IMR-90 (cell line): ENCODE measurements at regions not wholly inside any gene's neighbourhood (a gene's known extent, or its start where the extent isn't known, plus 50 kb on each side); places are given as distances from the start of the nearest gene placed in this dataset.

Experiments used
- ATAC-seq: fragments of 200-7000 bp; cut with Tn5 transposase; 2 replicates; pipeline ENCODE4 v1.9.1; 2020; ENCODE audit warnings: low read depth, mild to moderate bottlenecking, moderate library complexity
- BruUV-seq: library from RNA; stranded (reverse); fragments of 400-500 nt; replicated peaks from 2 replicates; lab custom pipeline; 2021; lab: Mats Ljungman, UMichigan
- CTCF ChIA-PET: fragments of 300-600 bp; formaldehyde crosslinking; extraction: SDS; loops from one replicate; lab custom pipeline; 2021; ENCODE audit warnings: antibody characterized with exemption; lab: Yijun Ruan, JAX
- POLR2A ChIA-PET: fragments of 300-600 bp; sonication (Branson Sonifier 250); formaldehyde crosslinking; loops from one replicate; lab custom pipeline; 2022; ENCODE audit warnings: antibody characterized with exemption; ENCODE audit not compliant: unreplicated experiment; lab: Charles Lee
- DNase-seq: peaks from one replicate; pipeline ENCODE4 v3.0.0; 2013
- H2AFZ ChIP-seq: replicated peaks from 2 replicates; pipeline ENCODE3; 2013; ENCODE audit warnings: low read length, mild to moderate bottlenecking; ENCODE audit not compliant: poor library complexity
- H2AK5ac ChIP-seq: 2 replicates; pipeline ENCODE4 v1.6.1; 2013; ENCODE audit warnings: low read depth, low read length, inconsistent platforms
- H2AK9ac ChIP-seq: replicated peaks from 2 replicates; pipeline ENCODE3; 2013; ENCODE audit warnings: mild to moderate bottlenecking, low read depth, low read length, moderate library complexity; ENCODE audit not compliant: poor library complexity
- H2BK120ac ChIP-seq: 2 replicates; pipeline ENCODE4 v1.6.1; 2013; ENCODE audit warnings: low read depth, low read length, inconsistent platforms
- H2BK15ac ChIP-seq: 3 replicates; pipeline ENCODE4 v1.6.1; 2013; ENCODE audit warnings: low read depth, low read length, inconsistent platforms
- H2BK20ac ChIP-seq: 2 replicates; pipeline ENCODE4 v1.6.1; 2013; ENCODE audit warnings: low read depth, mild to moderate bottlenecking, inconsistent platforms, low read length, moderate library complexity
- H2BK5ac ChIP-seq: 2 replicates; pipeline ENCODE4 v1.6.1; 2013; ENCODE audit warnings: mild to moderate bottlenecking, low read depth, low read length, inconsistent platforms; ENCODE audit not compliant: poor library complexity, severe bottlenecking
- H3K14ac ChIP-seq: replicated peaks from 2 replicates; pipeline ENCODE4 v1.6.1; 2013; ENCODE audit warnings: low read depth, low read length, inconsistent platforms
- H3K18ac ChIP-seq: 2 replicates; pipeline ENCODE4 v1.6.1; 2013; ENCODE audit warnings: low read depth, low read length, control low read depth
- H3K23ac ChIP-seq: 2 replicates; pipeline ENCODE4 v1.6.1; 2013; ENCODE audit warnings: low read depth, low read length, inconsistent platforms
- H3K27ac ChIP-seq: 2 replicates; pipeline ENCODE4 v1.5.1; 2013; ENCODE audit warnings: mild to moderate bottlenecking, control low read depth, low read length; ENCODE audit not compliant: insufficient read depth
- H3K27me3 ChIP-seq: 2 replicates; pipeline ENCODE4 v1.6.1; 2013; ENCODE audit warnings: low read length; ENCODE audit not compliant: control insufficient read depth, insufficient read depth
- H3K36me3 ChIP-seq: 2 replicates; pipeline ENCODE4 v1.6.1; 2013; ENCODE audit warnings: low read length, mixed read lengths; ENCODE audit not compliant: control insufficient read depth, insufficient read depth
- H3K4ac ChIP-seq: 2 replicates; pipeline ENCODE4 v1.6.1; 2013; ENCODE audit warnings: low read depth, low read length, inconsistent platforms
- H3K4me1 ChIP-seq: 2 replicates; pipeline ENCODE4 v1.6.1; 2013; ENCODE audit warnings: low read length, mixed read lengths; ENCODE audit not compliant: control insufficient read depth, insufficient read depth
- H3K4me2 ChIP-seq: 2 replicates; pipeline ENCODE4 v1.6.1; 2013; ENCODE audit warnings: low read depth, mild to moderate bottlenecking, control low read depth, low read length, moderate library complexity
- H3K4me3 ChIP-seq: 2 replicates; pipeline ENCODE4 v1.5.1; 2013; ENCODE audit warnings: low read depth, mild to moderate bottlenecking, control low read depth, low read length, moderate library complexity; ENCODE audit not compliant: insufficient read depth
- H3K56ac ChIP-seq: 2 replicates; pipeline ENCODE4 v1.6.1; 2013; ENCODE audit warnings: low read length, inconsistent platforms; ENCODE audit not compliant: insufficient read depth; ENCODE audit errors: extremely low read depth
- H3K79me1 ChIP-seq, 2 experiments: 2 replicates each; pipeline ENCODE4 v1.6.1; 2013; ENCODE audit warnings: low read length in 2 of 2, inconsistent platforms in 1 of 2, low read depth in 1 of 2
- H3K9ac ChIP-seq: 2 replicates; pipeline ENCODE4 v1.6.1; 2013; ENCODE audit warnings: low read depth, low read length, control low read depth
- H3K9me1 ChIP-seq: 2 replicates; pipeline ENCODE4 v1.6.1; 2013; ENCODE audit warnings: low read length, inconsistent platforms; ENCODE audit not compliant: insufficient read depth
- H3K9me3 ChIP-seq: 2 replicates; pipeline ENCODE4 v1.6.1; 2013; ENCODE audit warnings: low read length; ENCODE audit not compliant: control insufficient read depth, insufficient read depth
- H4K20me1 ChIP-seq: 2 replicates; pipeline ENCODE4 v1.6.1; 2013; ENCODE audit warnings: low read length, inconsistent platforms; ENCODE audit not compliant: insufficient read depth
- H4K5ac ChIP-seq: 2 replicates; pipeline ENCODE4 v1.6.1; 2013; ENCODE audit warnings: mild to moderate bottlenecking, low read depth, low read length, control low read depth
- H4K8ac ChIP-seq, 2 experiments: 2 replicates each; pipeline ENCODE4 v1.6.1; 2013; ENCODE audit warnings: low read depth in 2 of 2, low read length in 2 of 2, control low read depth in 1 of 2, inconsistent platforms in 1 of 2
- H4K91ac ChIP-seq: 2 replicates; pipeline ENCODE4 v1.6.1; 2013; ENCODE audit warnings: low read depth, low read length, inconsistent platforms; ENCODE audit not compliant: insufficient read depth
- BHLHE40 ChIP-seq: fragments of 150-350 bp; IDR thresholded peaks from 2 replicates; pipeline ENCODE4 v1.6.1; 2016; ENCODE audit warnings: mild to moderate bottlenecking, low read depth, low read length
- CEBPB ChIP-seq: IDR thresholded peaks from 2 replicates; pipeline ENCODE4 v1.6.1; 2012; ENCODE audit warnings: low read depth, low read length, improper control_type of control experiment
- CHD1 ChIP-seq: IDR thresholded peaks from 2 replicates; pipeline ENCODE4 v1.6.1; 2012; ENCODE audit warnings: low read depth, low read length, improper control_type of control experiment
- FOS ChIP-seq: fragments of 150-350 bp; IDR thresholded peaks from 2 replicates; pipeline ENCODE4 v1.6.1; 2016; ENCODE audit warnings: low read depth, low read length
- MAFK ChIP-seq: IDR thresholded peaks from 2 replicates; pipeline ENCODE4 v1.6.1; 2012; ENCODE audit warnings: low read depth, low read length, improper control_type of control experiment
- MAZ ChIP-seq: IDR thresholded peaks from 2 replicates; pipeline ENCODE4 v1.6.1; 2012; ENCODE audit warnings: low read depth, mild to moderate bottlenecking, low read length, improper control_type of control experiment, moderate library complexity, borderline replicate concordance
- MXI1 ChIP-seq: IDR thresholded peaks from 2 replicates; pipeline ENCODE4 v1.6.1; 2012; ENCODE audit warnings: low read depth, mild to moderate bottlenecking, low read length, moderate library complexity, borderline replicate concordance
- NFE2L2 ChIP-seq: fragments of 150-350 bp; IDR thresholded peaks from 2 replicates; pipeline ENCODE4 v1.6.1; 2016; ENCODE audit warnings: low read depth, mild to moderate bottlenecking, low read length
- POLR2A ChIP-seq: IDR thresholded peaks from 2 replicates; pipeline ENCODE4 v1.6.1; 2012; ENCODE audit warnings: mild to moderate bottlenecking, low read depth, low read length
- RAD21 ChIP-seq: IDR thresholded peaks from 2 replicates; pipeline ENCODE4 v1.6.1; 2012; ENCODE audit warnings: low read length, improper control_type of control experiment
- RCOR1 ChIP-seq: IDR thresholded peaks from 2 replicates; pipeline ENCODE4 v1.6.1; 2012; ENCODE audit warnings: mild to moderate bottlenecking, low read length, improper control_type of control experiment; ENCODE audit not compliant: insufficient replicate concordance
- RFX5 ChIP-seq: IDR thresholded peaks from 2 replicates; pipeline ENCODE4 v1.8.0; 2012; ENCODE audit warnings: low read depth, mild to moderate bottlenecking, low read length, moderate library complexity
- SMC3 ChIP-seq: fragments of 150-350 bp; IDR thresholded peaks from 2 replicates; pipeline ENCODE4 v1.6.1; 2016; ENCODE audit warnings: low read depth, mild to moderate bottlenecking, antibody characterized with exemption, low read length, moderate library complexity
- WGBS, 2 experiments: methylation state at CpG; one replicate each; pipeline versions ENCODE4 v1.1.5 to v1.1.7; 2013; ENCODE audit warnings: missing lambda C conversion rate in 2 of 2; ENCODE audit not compliant: insufficient read length in 1 of 2; ENCODE audit errors: extremely low coverage in 2 of 2; 5-methylcytosine and 5-hydroxymethylcytosine counted together
- dilution Hi-C: fragments of 300-500 bp; cut with HindIII; formaldehyde crosslinking; loops from one replicate; pipeline ENCODE4 v1.14.3; 2018; ENCODE audit warnings: low sequenced_read_pairs; ENCODE audit not compliant: unreplicated experiment
- in situ Hi-C: fragments of 300-500 bp; cut with MboI; formaldehyde crosslinking; loops from 3 replicates; pipeline ENCODE4 v1.14.3; 2019; ENCODE audit warnings: low sequenced_read_pairs, inconsistent platforms, mixed read lengths
- intact Hi-C: fragments of 100-400 bp; cut with micrococcal nuclease; formaldehyde crosslinking; loops from 2 replicates; pipeline ENCODE4 v1.10.0; 2022
- TF ChIP-seq, protein P1 (sequence below): fragments of 150-350 bp; IDR thresholded peaks from 2 replicates; pipeline ENCODE4 v1.6.1; 2017; ENCODE audit warnings: mild to moderate bottlenecking, antibody characterized with exemption, low read length, low read depth
- TF ChIP-seq, protein P2 (sequence below): conservative IDR thresholded peaks from 2 replicates; pipeline ENCODE4 v1.5.1; 2012; ENCODE audit warnings: mild to moderate bottlenecking, low read depth, low read length, improper control_type of control experiment
- TF ChIP-seq, protein P3 (sequence below): fragments of 150-350 bp; IDR thresholded peaks from 2 replicates; pipeline ENCODE4 v1.6.1; 2016; ENCODE audit warnings: low read depth, mild to moderate bottlenecking, low read length, moderate library complexity, borderline replicate concordance

GRCh38 chr22:34486381-34486780 is 566.1 kb upstream of the LARGE1 start:
- Histone ChIP-seq H3K27me3 (no peaks in the 10 kb centered on the region), H3K4me3 (no peak overlapping the region), H4K91ac (no peak overlapping the region), H3K4me1 (no peaks in the 10 kb centered on the region), H2BK5ac (no peak overlapping the region), H3K9me1 (no peaks in the 10 kb centered on the region), H3K4ac (no peak overlapping the region), H4K5ac (no peak overlapping the region), H3K9me3 (peaks cover 33% of the 10 kb centered on the region), H2BK15ac (no peak overlapping the region), H4K20me1 (no peaks in the 10 kb centered on the region), H3K27ac (no peak overlapping the region), H2AK5ac (no peak overlapping the region), H2BK120ac (no peak overlapping the region), H3K23ac (no peak overlapping the region), H2AFZ (no peak overlapping the region), H2BK20ac (no peak overlapping the region), H3K4me2 (no peak overlapping the region), H2AK9ac (no peak overlapping the region), H3K9ac (no peak overlapping the region), H3K36me3 (no peaks in the 10 kb centered on the region), H3K79me1 (no peaks in the 10 kb centered on the region), H3K14ac (no peak overlapping the region), H4K8ac (no peak overlapping the region), H3K56ac (no peak overlapping the region), H3K18ac (no peak overlapping the region)
- POLR2A ChIA-PET, result no interaction called here
- TF ChIP-seq, protein P1, sequence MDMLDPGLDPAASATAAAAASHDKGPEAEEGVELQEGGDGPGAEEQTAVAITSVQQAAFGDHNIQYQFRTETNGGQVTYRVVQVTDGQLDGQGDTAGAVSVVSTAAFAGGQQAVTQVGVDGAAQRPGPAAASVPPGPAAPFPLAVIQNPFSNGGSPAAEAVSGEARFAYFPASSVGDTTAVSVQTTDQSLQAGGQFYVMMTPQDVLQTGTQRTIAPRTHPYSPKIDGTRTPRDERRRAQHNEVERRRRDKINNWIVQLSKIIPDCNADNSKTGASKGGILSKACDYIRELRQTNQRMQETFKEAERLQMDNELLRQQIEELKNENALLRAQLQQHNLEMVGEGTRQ, result no peak
- TF ChIP-seq POLR2A, result no peak
- no peak for TF ChIP-seq MAZ
- TF ChIP-seq, protein P2, sequence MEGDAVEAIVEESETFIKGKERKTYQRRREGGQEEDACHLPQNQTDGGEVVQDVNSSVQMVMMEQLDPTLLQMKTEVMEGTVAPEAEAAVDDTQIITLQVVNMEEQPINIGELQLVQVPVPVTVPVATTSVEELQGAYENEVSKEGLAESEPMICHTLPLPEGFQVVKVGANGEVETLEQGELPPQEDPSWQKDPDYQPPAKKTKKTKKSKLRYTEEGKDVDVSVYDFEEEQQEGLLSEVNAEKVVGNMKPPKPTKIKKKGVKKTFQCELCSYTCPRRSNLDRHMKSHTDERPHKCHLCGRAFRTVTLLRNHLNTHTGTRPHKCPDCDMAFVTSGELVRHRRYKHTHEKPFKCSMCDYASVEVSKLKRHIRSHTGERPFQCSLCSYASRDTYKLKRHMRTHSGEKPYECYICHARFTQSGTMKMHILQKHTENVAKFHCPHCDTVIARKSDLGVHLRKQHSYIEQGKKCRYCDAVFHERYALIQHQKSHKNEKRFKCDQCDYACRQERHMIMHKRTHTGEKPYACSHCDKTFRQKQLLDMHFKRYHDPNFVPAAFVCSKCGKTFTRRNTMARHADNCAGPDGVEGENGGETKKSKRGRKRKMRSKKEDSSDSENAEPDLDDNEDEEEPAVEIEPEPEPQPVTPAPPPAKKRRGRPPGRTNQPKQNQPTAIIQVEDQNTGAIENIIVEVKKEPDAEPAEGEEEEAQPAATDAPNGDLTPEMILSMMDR, result no peak
- TF ChIP-seq FOS, result no peak
- no peak for TF ChIP-seq RAD21
- TF ChIP-seq CHD1, result no peak
- no peak for TF ChIP-seq MAFK
- TF ChIP-seq, protein P3, sequence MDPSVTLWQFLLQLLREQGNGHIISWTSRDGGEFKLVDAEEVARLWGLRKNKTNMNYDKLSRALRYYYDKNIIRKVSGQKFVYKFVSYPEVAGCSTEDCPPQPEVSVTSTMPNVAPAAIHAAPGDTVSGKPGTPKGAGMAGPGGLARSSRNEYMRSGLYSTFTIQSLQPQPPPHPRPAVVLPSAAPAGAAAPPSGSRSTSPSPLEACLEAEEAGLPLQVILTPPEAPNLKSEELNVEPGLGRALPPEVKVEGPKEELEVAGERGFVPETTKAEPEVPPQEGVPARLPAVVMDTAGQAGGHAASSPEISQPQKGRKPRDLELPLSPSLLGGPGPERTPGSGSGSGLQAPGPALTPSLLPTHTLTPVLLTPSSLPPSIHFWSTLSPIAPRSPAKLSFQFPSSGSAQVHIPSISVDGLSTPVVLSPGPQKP, result no peak
- no peak for TF ChIP-seq RCOR1
- no peak for TF ChIP-seq SMC3
- no peak for TF ChIP-seq MXI1
- no peak for TF ChIP-seq CEBPB
- no peak for TF ChIP-seq NFE2L2
- TF ChIP-seq RFX5, result no peak
- no peak for TF ChIP-seq BHLHE40
- CTCF ChIA-PET, result no interaction called here
- dilution Hi-C loops, result no loop called here
- DNase-seq (no peak), ATAC-seq (no peak)
- WGBS, 2 experiments, result no CpG with 5 or more reads among the region's 1 CpG
- in situ Hi-C loops, result no loop called here
- intact Hi-C loops, result no loop called here
- no TSS peak for BruUV-seq
